Activated CD4-positive, alpha-beta memory T cell treated with anti-CD3 and anti-CD28 coated beads, Interleukin-2, amount 10 ng/mL, durations not matched to agents 7 days and 5 days (primary cell): ENCODE measurements at regions not wholly inside any gene's neighbourhood (a gene's known extent, or its start where the extent isn't known, plus 50 kb on each side); places are given as distances from the start of the nearest gene placed in this dataset.

Experiments
- CTCF ChIA-PET: fragments of 350-600 bp; sonication (Branson Sonifier 250); formaldehyde crosslinking; loops from one replicate; lab custom pipeline; 2021; ENCODE audit warnings: antibody characterized with exemption, inconsistent platforms; lab: Charles Lee
- POLR2A ChIA-PET: fragments of 350-600 bp; sonication (Branson Sonifier 250); formaldehyde crosslinking; loops from one replicate; lab custom pipeline; 2021; ENCODE audit warnings: antibody characterized with exemption; lab: Charles Lee
- DNase-seq: peaks from one replicate; pipeline ENCODE4 v3.0.0-alpha.2; 2020
- H3K27ac Mint-ChIP-seq: one replicate; pipeline ENCODE4 v1.8.0; 2021; ENCODE audit warnings: mild to moderate bottlenecking, mixed read lengths
- H3K27me3 Mint-ChIP-seq: one replicate; pipeline ENCODE4 v1.8.0; 2021; ENCODE audit warnings: mixed read lengths
- H3K36me3 Mint-ChIP-seq: one replicate; pipeline ENCODE4 v1.8.0; 2021; ENCODE audit warnings: low read depth, mixed read lengths
- H3K4me1 Mint-ChIP-seq: one replicate; pipeline ENCODE4 v1.8.0; 2021; ENCODE audit warnings: mixed read lengths
- H3K4me3 Mint-ChIP-seq: one replicate; pipeline ENCODE4 v1.8.0; 2021; ENCODE audit warnings: mild to moderate bottlenecking, mixed read lengths
- H3K9me3 Mint-ChIP-seq: one replicate; pipeline ENCODE4 v1.8.0; 2021; ENCODE audit warnings: mixed read lengths

- ChIA-PET POLR2A (no interaction called here), CTCF (no interaction called here)
- H3K4me1 Mint-ChIP-seq = no peaks in the 10 kb centered on the region
- no peak overlapping the region for H3K27ac Mint-ChIP-seq
- H3K36me3 Mint-ChIP-seq = no peaks in the 10 kb centered on the region
- H3K4me3 Mint-ChIP-seq = no peak overlapping the region
- H3K27me3 Mint-ChIP-seq = no peaks in the 10 kb centered on the region
- H3K9me3 Mint-ChIP-seq = no peaks in the 10 kb centered on the region
- DNase-seq = peak; percentile 3
Observed at GRCh38 chr19:30159636-30160035, 212.5 kb upstream of the ZNF536 start.

- no peaks in the 10 kb centered on the region for H3K4me1 Mint-ChIP-seq
- no peak overlapping the region for H3K27ac Mint-ChIP-seq
- no peak overlapping the region for H3K4me3 Mint-ChIP-seq
- DNase-seq = no peak
- CTCF ChIA-PET = no interaction called here
- H3K27me3 Mint-ChIP-seq = no peaks in the 10 kb centered on the region
- no peaks in the 10 kb centered on the region for H3K36me3 Mint-ChIP-seq
- no peaks in the 10 kb centered on the region for H3K9me3 Mint-ChIP-seq
- POLR2A ChIA-PET = no interaction called here
Observed at GRCh38 chr19:30160426-30160825, 211.8 kb upstream of the ZNF536 start.

- Mint-ChIP-seq H3K36me3 (no peaks in the 10 kb centered on the region), H3K27ac (no peak overlapping the region), H3K4me1 (no peaks in the 10 kb centered on the region), H3K27me3 (no peaks in the 10 kb centered on the region), H3K4me3 (no peak overlapping the region), H3K9me3 (no peaks in the 10 kb centered on the region)
- ChIA-PET CTCF (no interaction called here), POLR2A (no interaction called here)
- DNase-seq = no peak
Observed at GRCh38 chr19:30161021-30161655, 211.0 kb upstream of the ZNF536 start.

GRCh38 chr19:30161770-30162169, 210.4 kb upstream of the ZNF536 start:
- Mint-ChIP-seq H3K27me3 (no peaks in the 10 kb centered on the region), H3K4me1 (no peaks in the 10 kb centered on the region), H3K9me3 (no peaks in the 10 kb centered on the region), H3K27ac (no peak overlapping the region), H3K36me3 (no peaks in the 10 kb centered on the region), H3K4me3 (no peak overlapping the region)
- no peak for DNase-seq
- ChIA-PET POLR2A (no interaction called here), CTCF (no interaction called here)

GRCh38 chr19:30162718-30163117, 209.5 kb upstream of the ZNF536 start:
- Mint-ChIP-seq H3K36me3 (no peaks in the 10 kb centered on the region), H3K4me3 (no peak overlapping the region), H3K27ac (no peak overlapping the region), H3K27me3 (no peaks in the 10 kb centered on the region), H3K4me1 (no peaks in the 10 kb centered on the region), H3K9me3 (no peaks in the 10 kb centered on the region)
- ChIA-PET POLR2A (no interaction called here), CTCF (no interaction called here)
- no peak for DNase-seq

- ChIA-PET POLR2A (no interaction called here), CTCF (no interaction called here)
- no peaks in the 10 kb centered on the region for H3K9me3 Mint-ChIP-seq
- DNase-seq = no peak
- H3K36me3 Mint-ChIP-seq = no peaks in the 10 kb centered on the region
- no peak overlapping the region for H3K27ac Mint-ChIP-seq
- no peaks in the 10 kb centered on the region for H3K4me1 Mint-ChIP-seq
- H3K27me3 Mint-ChIP-seq = no peaks in the 10 kb centered on the region
- no peak overlapping the region for H3K4me3 Mint-ChIP-seq
Observed at GRCh38 chr19:30163663-30164062, 208.5 kb upstream of the ZNF536 start.

GRCh38 chr19:30165228-30165813, 206.9 kb upstream of the ZNF536 start:
- CTCF ChIA-PET = no interaction called here
- no peaks in the 10 kb centered on the region for H3K4me1 Mint-ChIP-seq
- H3K4me3 Mint-ChIP-seq = no peak overlapping the region
- no peaks in the 10 kb centered on the region for H3K9me3 Mint-ChIP-seq
- no peaks in the 10 kb centered on the region for H3K36me3 Mint-ChIP-seq
- DNase-seq = no peak
- POLR2A ChIA-PET = no interaction called here
- H3K27ac Mint-ChIP-seq = no peak overlapping the region
- H3K27me3 Mint-ChIP-seq = no peaks in the 10 kb centered on the region

GRCh38 chr19:30167206-30167868, 204.8 kb upstream of the ZNF536 start:
- H3K4me3 Mint-ChIP-seq = no peak overlapping the region
- no peaks in the 10 kb centered on the region for H3K9me3 Mint-ChIP-seq
- ChIA-PET POLR2A (no interaction called here), CTCF (no interaction called here)
- DNase-seq = no peak
- no peak overlapping the region for H3K27ac Mint-ChIP-seq
- no peaks in the 10 kb centered on the region for H3K36me3 Mint-ChIP-seq
- no peaks in the 10 kb centered on the region for H3K4me1 Mint-ChIP-seq
- no peaks in the 10 kb centered on the region for H3K27me3 Mint-ChIP-seq

- Mint-ChIP-seq H3K27me3 (no peaks in the 10 kb centered on the region), H3K4me1 (no peaks in the 10 kb centered on the region), H3K36me3 (no peaks in the 10 kb centered on the region), H3K4me3 (no peak overlapping the region), H3K9me3 (no peaks in the 10 kb centered on the region), H3K27ac (no peak overlapping the region)
- DNase-seq = no peak
- ChIA-PET CTCF (no interaction called here), POLR2A (no interaction called here)
Observed at GRCh38 chr19:30167976-30168635, 204.1 kb upstream of the ZNF536 start.

GRCh38 chr19:30168760-30169159, 203.4 kb upstream of the ZNF536 start:
- no peaks in the 10 kb centered on the region for H3K36me3 Mint-ChIP-seq
- no peaks in the 10 kb centered on the region for H3K27me3 Mint-ChIP-seq
- no peaks in the 10 kb centered on the region for H3K4me1 Mint-ChIP-seq
- no peak overlapping the region for H3K27ac Mint-ChIP-seq
- CTCF ChIA-PET = no interaction called here
- POLR2A ChIA-PET = no interaction called here
- H3K4me3 Mint-ChIP-seq = no peak overlapping the region
- H3K9me3 Mint-ChIP-seq = no peaks in the 10 kb centered on the region
- DNase-seq = no peak

GRCh38 chr19:30169196-30169900, 202.8 kb upstream of the ZNF536 start:
- H3K4me1 Mint-ChIP-seq = no peaks in the 10 kb centered on the region
- H3K27ac Mint-ChIP-seq = no peak overlapping the region
- H3K4me3 Mint-ChIP-seq = no peak overlapping the region
- POLR2A ChIA-PET = no interaction called here
- no peak for DNase-seq
- no peaks in the 10 kb centered on the region for H3K9me3 Mint-ChIP-seq
- no peaks in the 10 kb centered on the region for H3K27me3 Mint-ChIP-seq
- CTCF ChIA-PET = no interaction called here
- no peaks in the 10 kb centered on the region for H3K36me3 Mint-ChIP-seq

- Mint-ChIP-seq H3K36me3 (no peaks in the 10 kb centered on the region), H3K9me3 (no peaks in the 10 kb centered on the region), H3K27me3 (no peaks in the 10 kb centered on the region), H3K4me3 (no peak overlapping the region), H3K4me1 (no peaks in the 10 kb centered on the region), H3K27ac (no peak overlapping the region)
- CTCF ChIA-PET = no interaction called here
- DNase-seq = no peak
- POLR2A ChIA-PET = no interaction called here
Observed at GRCh38 chr19:30170081-30170480, 202.1 kb upstream of the ZNF536 start.

GRCh38 chr19:30170495-30171137, 201.6 kb upstream of the ZNF536 start:
- H3K4me3 Mint-ChIP-seq = no peak overlapping the region
- ChIA-PET CTCF (no interaction called here), POLR2A (no interaction called here)
- no peak overlapping the region for H3K27ac Mint-ChIP-seq
- no peaks in the 10 kb centered on the region for H3K9me3 Mint-ChIP-seq
- H3K4me1 Mint-ChIP-seq = no peaks in the 10 kb centered on the region
- H3K36me3 Mint-ChIP-seq = no peaks in the 10 kb centered on the region
- no peak for DNase-seq
- H3K27me3 Mint-ChIP-seq = no peaks in the 10 kb centered on the region
